MCF 10A (cell line): ENCODE measurements at regions not wholly inside any gene's neighbourhood (a gene's known extent, or its start where the extent isn't known, plus 50 kb on each side); places are given as distances from the start of the nearest gene placed in this dataset.

Experiments used
- BruUV-seq: library from RNA; stranded (reverse); fragments of 400-500 nt; replicated peaks from 2 replicates; lab custom pipeline; 2021; lab: Mats Ljungman, UMichigan
- CTCF ChIA-PET: fragments of 300-600 bp; sonication (Branson Sonifier 250); formaldehyde crosslinking; extraction: SDS; loops from one replicate; lab custom pipeline; 2021; ENCODE audit warnings: antibody characterized with exemption, inconsistent platforms; lab: Yijun Ruan, JAX
- POLR2A ChIA-PET: fragments of 300-600, 350-650 bp; sonication (Branson Sonifier 250); formaldehyde crosslinking; extraction: SDS; loops from one replicate; lab custom pipeline; 2020; ENCODE audit warnings: antibody characterized with exemption, inconsistent platforms; lab: Yijun Ruan, JAX
- DNase-seq: peaks from one replicate; pipeline ENCODE4 v3.0.0-alpha.2; 2018; ENCODE audit not compliant: unreplicated experiment
- H3K27ac Mint-ChIP-seq: one replicate; pipeline ENCODE4 v1.8.0; 2022; ENCODE audit warnings: mild to moderate bottlenecking, low read depth, mixed read lengths; ENCODE audit not compliant: unreplicated experiment
- H3K27me3 Mint-ChIP-seq: one replicate; pipeline ENCODE4 v1.8.0; 2022; ENCODE audit warnings: mixed read lengths; ENCODE audit not compliant: insufficient read depth, unreplicated experiment
- H3K36me3 Mint-ChIP-seq: one replicate; pipeline ENCODE4 v1.8.0; 2022; ENCODE audit warnings: mild to moderate bottlenecking, moderate library complexity, mixed read lengths; ENCODE audit not compliant: insufficient read depth, unreplicated experiment
- H3K4me1 Mint-ChIP-seq: one replicate; pipeline ENCODE4 v1.8.0; 2022; ENCODE audit warnings: mixed read lengths; ENCODE audit not compliant: insufficient read depth, unreplicated experiment
- H3K4me3 Mint-ChIP-seq: one replicate; pipeline ENCODE4 v1.8.0; 2022; ENCODE audit warnings: mild to moderate bottlenecking, moderate library complexity, mixed read lengths; ENCODE audit not compliant: unreplicated experiment
- H3K9me3 Mint-ChIP-seq: one replicate; pipeline ENCODE4 v1.8.0; 2022; ENCODE audit warnings: mixed read lengths; ENCODE audit not compliant: unreplicated experiment
- intact Hi-C: fragments of 100-400 bp; cut with micrococcal nuclease; formaldehyde crosslinking; loops from 2 replicates; pipeline ENCODE4 v1.14.1; 2022
- TF ChIP-seq, protein P1 (sequence below): fragments of 200-600 bp; IDR thresholded peaks from one replicate; pipeline ENCODE4 v1.8.0; 2022; ENCODE audit warnings: antibody characterized with exemption, mild to moderate bottlenecking; ENCODE audit not compliant: unreplicated experiment

GRCh38 chr1:72648465-72648864 lies 366.1 kb upstream of the NEGR1 start:
- Mint-ChIP-seq H3K27me3 (peaks cover 15% of the 10 kb centered on the region), H3K9me3 (peaks cover 8% of the 10 kb centered on the region), H3K36me3 (no peaks in the 10 kb centered on the region), H3K4me1 (no peaks in the 10 kb centered on the region), H3K4me3 (no peak overlapping the region), H3K27ac (no peak overlapping the region)
- intact Hi-C loops = no loop called here
- BruUV-seq = no TSS peak
- ChIA-PET CTCF (interaction anchor here (0.5 to 0.9 kb wide), 2 partner anchors 363 to 1854 kb away, joined by 3 to 4 read pairs; no protein-coding TSS in a partner anchor), POLR2A (no interaction called here)
- TF ChIP-seq, protein P1, sequence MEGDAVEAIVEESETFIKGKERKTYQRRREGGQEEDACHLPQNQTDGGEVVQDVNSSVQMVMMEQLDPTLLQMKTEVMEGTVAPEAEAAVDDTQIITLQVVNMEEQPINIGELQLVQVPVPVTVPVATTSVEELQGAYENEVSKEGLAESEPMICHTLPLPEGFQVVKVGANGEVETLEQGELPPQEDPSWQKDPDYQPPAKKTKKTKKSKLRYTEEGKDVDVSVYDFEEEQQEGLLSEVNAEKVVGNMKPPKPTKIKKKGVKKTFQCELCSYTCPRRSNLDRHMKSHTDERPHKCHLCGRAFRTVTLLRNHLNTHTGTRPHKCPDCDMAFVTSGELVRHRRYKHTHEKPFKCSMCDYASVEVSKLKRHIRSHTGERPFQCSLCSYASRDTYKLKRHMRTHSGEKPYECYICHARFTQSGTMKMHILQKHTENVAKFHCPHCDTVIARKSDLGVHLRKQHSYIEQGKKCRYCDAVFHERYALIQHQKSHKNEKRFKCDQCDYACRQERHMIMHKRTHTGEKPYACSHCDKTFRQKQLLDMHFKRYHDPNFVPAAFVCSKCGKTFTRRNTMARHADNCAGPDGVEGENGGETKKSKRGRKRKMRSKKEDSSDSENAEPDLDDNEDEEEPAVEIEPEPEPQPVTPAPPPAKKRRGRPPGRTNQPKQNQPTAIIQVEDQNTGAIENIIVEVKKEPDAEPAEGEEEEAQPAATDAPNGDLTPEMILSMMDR = no peak
- no peak for DNase-seq

GRCh38 chr1:72643142-72643541 lies 360.8 kb upstream of the NEGR1 start:
- no TSS peak for BruUV-seq
- H3K4me1 Mint-ChIP-seq = no peaks in the 10 kb centered on the region
- H3K36me3 Mint-ChIP-seq = no peaks in the 10 kb centered on the region
- intact Hi-C loops = no loop called here
- peaks cover 8% of the 10 kb centered on the region for H3K9me3 Mint-ChIP-seq
- H3K4me3 Mint-ChIP-seq = no peak overlapping the region
- H3K27me3 Mint-ChIP-seq = peaks cover 46% of the 10 kb centered on the region
- TF ChIP-seq, protein P1 = no peak
- H3K27ac Mint-ChIP-seq = no peak overlapping the region
- DNase-seq = no peak
- ChIA-PET POLR2A (no interaction called here), CTCF (no interaction called here)

DNA sequence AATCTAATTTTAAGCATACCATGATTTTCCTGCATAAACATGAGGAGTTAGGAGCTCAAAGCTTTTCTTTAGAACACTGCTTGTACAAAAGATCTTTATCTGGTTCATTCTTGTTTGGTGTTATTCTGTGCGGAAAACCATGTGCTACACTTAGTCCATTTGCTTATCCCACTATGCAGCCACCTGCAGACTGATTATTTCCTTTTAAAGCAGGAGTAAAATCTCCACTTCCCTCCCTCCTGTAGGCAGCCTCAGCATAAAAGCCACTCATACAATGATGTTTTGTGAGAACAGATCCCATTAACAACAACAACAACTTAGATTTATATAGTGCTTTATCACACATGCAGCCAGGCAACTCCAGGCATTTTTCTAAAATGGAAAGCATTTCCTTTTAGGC lies 355.3 kb upstream of the NEGR1 start:
- H3K4me1 Mint-ChIP-seq = peaks cover 30% of the 10 kb centered on the region
- no peaks in the 10 kb centered on the region for H3K36me3 Mint-ChIP-seq
- no peak for DNase-seq
- no peak overlapping the region for H3K4me3 Mint-ChIP-seq
- ChIA-PET CTCF (no interaction called here), POLR2A (no interaction called here)
- intact Hi-C loops = loop anchor here (10.0 kb wide), 1 partner anchor 437 kb away; no protein-coding TSS in a partner anchor
- peaks cover 22% of the 10 kb centered on the region for H3K27me3 Mint-ChIP-seq
- BruUV-seq = no TSS peak
- TF ChIP-seq, protein P1 = no peak
- H3K9me3 Mint-ChIP-seq = no peaks in the 10 kb centered on the region
- H3K27ac Mint-ChIP-seq = no peak overlapping the region

DNA sequence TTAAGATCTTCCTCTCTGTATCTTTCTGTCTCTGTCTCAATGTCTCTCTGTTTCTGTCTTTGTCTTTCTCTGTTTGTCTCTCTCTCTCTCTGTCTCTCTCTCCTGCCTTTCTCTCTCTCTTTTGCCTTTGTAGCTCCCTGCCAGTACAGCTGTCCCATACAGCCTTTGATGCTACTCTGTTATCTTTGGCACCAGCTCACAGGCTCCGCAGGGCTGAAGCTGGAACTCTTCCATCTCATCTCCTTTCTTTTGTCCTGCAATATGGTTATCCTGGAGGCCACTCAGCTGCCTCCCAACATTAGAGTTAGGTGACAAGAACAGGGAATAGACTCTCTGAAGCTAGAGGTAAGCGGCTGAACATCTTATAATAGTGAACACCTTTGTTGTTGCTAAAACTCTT lies 354.3 kb upstream of the NEGR1 start:
- Mint-ChIP-seq H3K9me3 (no peaks in the 10 kb centered on the region), H3K4me3 (peak overlapping the region; percentile 5), H3K27me3 (peaks cover 15% of the 10 kb centered on the region), H3K27ac (peak overlapping the region; percentile 7), H3K36me3 (no peaks in the 10 kb centered on the region), H3K4me1 (peaks cover 30% of the 10 kb centered on the region)
- no TSS peak for BruUV-seq
- intact Hi-C loops = loop anchor here (10.0 kb wide), 1 partner anchor 438 kb away; no protein-coding TSS in a partner anchor
- TF ChIP-seq, protein P1 = no peak
- CTCF ChIA-PET = interaction anchor here (0.6 to 0.7 kb wide), 2 partner anchors 395 to 741 kb away, joined by 3 to 4 read pairs; no protein-coding TSS in a partner anchor
- POLR2A ChIA-PET = no interaction called here
- peak; percentile 77 for DNase-seq
